Kidney capillary endothelial cell (primary cell): ENCODE measurements at regions not wholly inside any gene's neighbourhood (a gene's known extent, or its start where the extent isn't known, plus 50 kb on each side); places are given as distances from the start of the nearest gene placed in this dataset.
"Not testable (repeated sequence)": the region's sequence is repeated elsewhere in the genome, so short reads cannot be mapped to it uniquely, and the experiment has no call there.

Source experiments
- DNase-seq: peaks from one replicate; pipeline ENCODE4 v3.0.0-alpha.2; 2018; ENCODE audit warnings: low spot score

DNA sequence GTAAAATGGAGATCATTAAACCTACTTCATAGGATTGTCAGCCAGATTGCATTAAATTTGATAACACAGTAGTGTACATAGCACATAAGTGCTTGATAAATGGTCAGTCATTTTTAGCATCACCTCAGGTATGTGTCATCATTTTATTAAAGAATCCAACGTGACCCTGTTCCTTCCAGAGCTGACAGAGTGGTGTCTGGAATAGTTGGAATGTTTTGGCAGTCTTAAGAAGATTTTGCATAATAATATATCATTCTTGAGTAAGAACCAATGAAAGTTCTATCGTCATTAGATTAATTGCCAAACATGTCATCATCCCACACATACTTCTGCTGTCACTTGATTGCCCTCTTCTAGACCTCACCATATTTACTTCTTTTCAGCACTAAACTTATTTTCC is 451.4 kb upstream of the POM121L12 start:
- DNase-seq: no peak

DNA sequence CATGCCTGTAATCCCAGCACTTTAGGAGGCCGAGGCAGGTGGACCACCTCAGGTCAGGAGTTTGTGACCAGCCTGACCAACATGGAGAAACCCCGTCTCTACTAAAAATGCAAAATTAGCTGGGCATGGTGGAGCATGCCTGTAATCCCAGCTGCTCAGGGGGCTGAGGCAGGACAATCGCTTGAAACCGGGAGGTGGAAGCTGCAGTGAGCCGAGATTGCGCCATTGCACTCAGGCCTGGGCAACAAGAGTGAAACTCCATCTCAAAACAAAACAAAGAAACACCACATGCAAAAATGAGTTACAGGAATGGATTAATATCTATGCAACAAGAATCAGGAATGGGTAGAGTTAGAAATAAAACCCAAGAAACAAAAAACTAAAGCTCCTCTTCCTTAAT is 462.3 kb upstream of the POM121L12 start:
- not testable (repeated sequence) for DNase-seq

GRCh38 chr7:52571026-52571425 is 464.4 kb upstream of the POM121L12 start:
- DNase-seq: no peak

GRCh38 chr7:52569151-52569550 is 466.3 kb upstream of the POM121L12 start:
- DNase-seq: no peak

DNA sequence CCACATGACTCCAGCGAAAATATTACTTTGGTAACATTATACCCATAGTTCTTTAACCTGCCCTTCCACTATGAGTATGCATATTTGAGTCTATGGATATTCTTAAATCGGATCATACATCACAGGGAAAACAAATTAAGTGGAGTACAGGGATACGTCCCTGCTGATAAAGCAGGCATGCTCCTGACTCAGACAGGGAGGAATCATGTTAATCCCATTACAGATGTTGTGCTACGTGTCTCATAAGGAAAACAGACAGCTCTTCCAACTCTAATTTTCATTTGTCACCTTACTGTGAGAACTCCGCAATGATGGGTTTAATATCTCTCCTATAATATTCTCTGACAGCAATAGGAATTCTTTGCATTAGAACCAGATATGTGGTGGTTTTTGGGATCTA is 469.5 kb upstream of the POM121L12 start:
- no peak for DNase-seq

- DNase-seq: no peak
These were observed 479.6 kb upstream of the POM121L12 start for GRCh38 chr7:52555805-52556204.

- no peak for DNase-seq
These were observed 488.0 kb upstream of the POM121L12 start for GRCh38 chr7:52547308-52547910.

- DNase-seq: not testable (repeated sequence)
These were observed 494.2 kb upstream of the POM121L12 start for GRCh38 chr7:52541198-52541765.

- DNase-seq: no peak
These were observed 495.4 kb upstream of the POM121L12 start for GRCh38 chr7:52540041-52540440.

DNA sequence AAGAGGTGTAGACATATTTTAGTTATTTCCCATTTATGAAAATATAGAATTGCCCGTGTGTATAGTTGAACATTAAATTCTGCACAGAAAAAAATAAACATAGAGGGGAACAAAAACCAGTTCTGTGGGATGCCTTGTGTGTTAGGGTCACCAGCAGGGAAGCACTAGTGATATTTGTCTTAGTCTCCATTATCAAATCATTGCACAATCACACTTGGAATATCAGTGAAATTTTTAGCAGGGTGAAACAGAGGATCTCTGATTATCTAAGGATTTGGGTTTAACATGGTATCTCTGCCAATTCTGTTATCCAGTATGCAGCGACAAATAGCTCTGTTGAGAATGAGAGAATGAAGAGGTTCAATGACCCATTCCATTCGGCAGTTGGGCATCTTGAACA is 496.0 kb upstream of the POM121L12 start:
- no peak for DNase-seq

DNA sequence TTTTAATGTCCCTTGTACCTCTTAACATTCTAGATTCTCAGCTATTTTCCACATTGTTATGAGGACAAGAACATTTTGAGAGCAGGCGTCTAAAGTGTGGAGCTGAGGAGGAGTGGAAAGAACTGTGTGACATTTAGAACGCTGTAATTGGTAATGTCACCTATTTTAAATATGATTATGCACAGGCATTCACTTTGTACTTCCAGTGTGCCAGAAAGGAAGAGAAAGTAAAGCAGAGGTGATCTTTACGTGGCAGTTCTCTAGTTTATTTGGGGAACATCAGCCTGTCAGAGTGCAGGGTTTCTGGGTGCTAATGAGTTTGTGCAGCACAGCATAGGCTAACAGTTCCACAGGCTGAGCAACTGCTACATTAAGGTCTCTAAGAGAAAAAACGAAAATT is 498.4 kb upstream of the POM121L12 start:
- no peak for DNase-seq

DNA sequence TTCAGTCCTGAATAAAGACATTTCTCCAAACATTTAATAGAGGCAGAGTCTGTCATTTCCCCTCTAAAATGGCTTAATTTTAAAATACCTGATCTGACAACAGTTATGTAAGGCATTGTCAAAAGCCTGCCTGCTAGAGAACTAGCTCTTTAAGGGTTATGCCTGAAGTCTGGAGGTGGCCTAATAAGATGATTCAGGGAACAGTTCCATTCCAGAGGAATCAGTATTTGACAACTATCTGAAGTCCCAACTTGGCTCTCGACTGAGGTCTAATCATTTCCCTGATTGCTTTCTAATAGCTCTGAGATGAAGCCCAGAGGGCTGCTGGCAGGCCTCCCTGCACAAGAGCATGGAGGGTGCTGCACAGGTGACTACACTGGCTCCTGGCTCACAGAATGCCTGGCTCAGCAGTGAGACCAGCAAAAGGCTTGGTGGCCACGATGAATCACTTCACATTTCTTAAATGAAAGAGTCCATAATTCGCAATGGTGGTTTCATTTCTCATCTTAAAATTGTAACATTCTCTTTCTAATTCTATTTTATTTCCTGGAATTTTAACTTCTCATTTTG is 509.6 kb upstream of the POM121L12 start:
- DNase-seq: no peak

DNA sequence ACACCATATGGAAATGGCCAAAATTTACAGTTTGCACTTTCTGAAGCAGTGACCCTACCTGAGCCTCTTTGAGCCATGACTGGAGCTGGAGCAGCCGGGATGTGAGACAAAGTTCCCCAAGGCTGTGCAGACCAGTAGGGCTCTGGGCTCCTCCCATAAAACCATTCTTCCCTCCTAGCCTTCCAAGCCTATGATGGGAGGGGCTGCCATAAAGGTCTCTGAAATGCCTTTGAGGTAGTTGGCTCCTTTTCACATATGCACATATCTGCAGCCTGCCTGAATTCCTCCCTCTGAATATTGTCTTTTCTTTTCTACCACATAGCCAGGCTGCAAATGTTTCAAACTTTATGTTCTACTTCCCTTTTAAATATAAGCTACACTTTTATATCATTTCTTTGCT is 516.6 kb upstream of the POM121L12 start:
- no peak for DNase-seq

GRCh38 chr7:52512656-52513055 is 522.8 kb upstream of the POM121L12 start:
- DNase-seq: no peak

DNA sequence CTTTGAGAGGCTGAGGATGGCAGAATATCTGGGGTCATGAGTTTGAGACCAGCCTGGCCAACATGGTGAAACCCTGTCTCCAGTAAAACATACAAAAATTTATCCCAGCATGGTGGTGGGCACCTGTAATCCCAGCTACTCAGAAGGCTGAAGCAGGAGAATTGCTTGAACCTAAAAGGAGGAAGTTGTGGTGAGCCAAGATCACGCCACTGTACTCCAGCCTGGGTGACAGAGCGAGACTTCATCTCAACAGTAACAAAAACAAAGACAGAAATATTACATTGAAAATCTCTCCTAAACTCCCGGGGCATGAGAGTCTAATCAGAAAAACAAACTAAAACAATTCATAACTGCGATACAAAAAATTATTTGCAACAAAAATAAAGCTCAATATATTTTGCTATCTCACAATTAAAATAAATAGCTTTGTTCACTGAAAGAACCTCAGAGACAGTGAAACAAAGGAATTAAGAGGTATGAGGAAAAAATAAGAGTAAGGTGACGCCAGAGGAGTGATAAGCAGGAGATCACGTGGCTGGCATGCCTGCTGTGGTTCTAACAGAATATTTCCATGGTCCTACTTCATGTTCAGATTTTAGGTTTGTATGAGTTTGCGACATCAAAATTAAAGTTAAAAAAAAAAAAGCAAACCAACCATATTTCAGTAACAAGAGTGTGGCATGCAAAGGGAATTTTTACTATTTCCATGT is 527.7 kb upstream of the POM121L12 start:
- no peak for DNase-seq

DNA sequence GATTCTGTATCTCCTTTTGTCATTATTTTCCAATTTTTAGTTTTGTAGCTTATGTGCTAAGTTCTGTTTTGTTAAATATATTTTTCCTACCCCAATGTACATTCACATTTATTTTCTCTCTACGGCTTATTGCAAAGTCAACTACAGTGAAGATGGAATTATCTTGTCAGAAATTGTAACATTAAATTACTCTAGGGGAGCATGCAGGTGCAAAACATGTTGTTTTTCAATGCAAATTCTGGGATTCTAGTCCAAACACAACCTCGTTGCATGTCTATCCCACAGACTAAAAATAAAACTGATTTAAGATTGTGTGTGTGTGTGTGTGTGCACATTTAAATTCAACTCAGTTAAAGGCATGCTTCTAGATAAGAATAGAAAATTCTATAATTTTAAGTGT is 529.1 kb upstream of the POM121L12 start:
- DNase-seq: no peak

DNA sequence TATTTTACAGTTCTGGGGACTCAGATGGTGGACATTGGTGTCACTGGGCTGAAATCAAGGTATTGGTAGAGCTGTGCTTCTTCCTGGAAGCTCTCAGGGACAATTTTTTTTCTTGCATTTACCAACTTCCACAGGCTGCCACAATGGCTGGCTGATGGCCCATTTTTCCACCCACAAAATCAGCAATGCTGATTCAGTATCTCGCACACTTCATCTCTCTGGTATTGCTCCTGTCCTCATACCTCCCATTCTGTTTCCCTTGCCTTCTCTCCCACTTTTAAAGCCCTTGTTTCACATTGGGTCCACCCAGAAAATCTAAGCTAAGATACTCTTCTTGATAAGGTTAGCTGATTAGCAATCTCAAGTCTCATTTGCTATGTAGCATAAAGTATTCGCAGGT is 530.9 kb upstream of the POM121L12 start:
- DNase-seq: no peak

DNA sequence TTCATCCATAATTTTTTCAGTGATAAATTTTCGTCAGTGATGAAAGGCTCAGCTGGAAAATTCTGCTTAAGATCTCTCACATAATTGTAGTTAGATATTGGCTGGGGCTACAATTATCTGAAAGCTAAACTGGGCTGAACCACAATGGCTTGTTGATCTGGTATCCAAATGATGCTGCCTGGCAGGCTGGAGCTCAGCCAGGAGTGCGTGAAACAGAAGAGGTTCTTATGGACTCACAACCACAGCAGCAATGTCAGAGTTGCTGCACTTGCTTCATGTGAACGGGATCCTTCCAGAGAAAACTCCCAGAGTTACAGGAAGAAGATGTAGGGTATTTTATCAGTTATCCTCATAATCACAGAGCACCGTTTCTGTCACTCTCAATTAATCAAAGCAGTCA is 533.2 kb upstream of the POM121L12 start:
- no peak for DNase-seq

- DNase-seq: no peak
These were observed 533.7 kb upstream of the POM121L12 start for GRCh38 chr7:52501696-52502095.

DNA sequence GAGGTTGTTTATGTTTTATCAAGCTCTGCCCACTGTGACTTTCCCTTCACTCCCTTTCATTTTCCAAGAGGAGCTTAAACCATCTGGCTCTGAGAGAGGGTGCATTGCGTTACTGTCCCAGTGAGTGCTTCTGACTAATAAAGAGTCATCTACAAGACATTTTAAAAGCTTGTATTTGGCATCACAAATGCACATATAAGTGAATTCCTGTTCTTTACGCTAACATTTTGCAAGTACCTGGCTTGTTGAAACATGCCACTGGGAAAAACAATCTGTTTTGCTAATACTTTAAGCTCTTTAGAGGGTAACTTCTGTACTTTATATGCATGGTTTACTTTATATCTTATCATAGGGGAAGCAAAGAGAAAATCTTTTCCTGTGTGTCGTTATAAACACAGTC is 534.6 kb upstream of the POM121L12 start:
- no peak for DNase-seq

- peak; percentile 45 for DNase-seq
These were observed 537.1 kb upstream of the POM121L12 start for GRCh38 chr7:52498366-52498765.

DNA sequence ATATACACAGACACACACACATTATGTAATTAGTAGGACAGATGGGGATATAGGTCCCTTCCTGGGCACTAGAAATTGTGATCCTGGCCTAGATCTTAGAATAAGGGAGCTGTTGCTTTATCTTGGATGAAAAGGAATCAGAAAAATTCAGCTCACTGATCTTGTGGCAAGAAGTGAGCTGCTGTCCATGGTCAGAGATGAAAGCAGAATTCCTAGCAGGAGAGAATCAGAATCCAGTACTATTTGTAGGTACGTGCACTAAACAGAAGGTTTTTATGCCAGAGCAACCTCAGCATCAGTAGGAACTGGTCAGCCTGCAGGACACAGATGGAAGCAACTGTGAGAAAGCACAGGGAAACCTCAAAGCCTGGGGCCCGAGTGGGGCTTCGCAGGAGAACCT is 549.2 kb upstream of the POM121L12 start:
- DNase-seq: no peak

DNA sequence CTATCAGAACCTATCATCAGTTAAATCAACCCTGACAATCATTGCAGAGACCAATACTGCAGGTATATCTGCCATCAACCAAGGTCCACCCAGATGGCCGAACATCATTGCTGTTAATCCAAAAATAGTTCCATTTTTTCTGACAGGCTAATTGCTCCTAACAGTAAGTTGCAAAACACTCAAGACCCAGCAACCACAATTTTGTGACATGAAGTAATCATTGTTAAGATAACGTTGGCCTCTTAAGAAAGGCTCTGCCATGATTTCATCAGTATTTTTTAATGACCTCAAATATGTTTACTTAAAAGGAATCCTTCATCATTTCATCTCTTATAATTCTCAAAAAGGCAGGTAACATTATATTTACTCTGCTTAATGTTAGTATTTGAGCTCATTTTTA is 553.4 kb upstream of the POM121L12 start:
- no peak for DNase-seq
